KMS-11 (cell line): ENCODE measurements at regions not wholly inside any gene's neighbourhood (a gene's known extent, or its start where the extent isn't known, plus 50 kb on each side); places are given as distances from the start of the nearest gene placed in this dataset.

Experiments used
- H2AFZ ChIP-seq: fragments of 200-600 bp; sonication (generic); 2 replicates; pipeline ENCODE4 v1.6.1; 2016; ENCODE audit warnings: antibody characterized with exemption, mixed run types, low read depth
- H3K27ac ChIP-seq: fragments of 200-600 bp; sonication (generic); 2 replicates; pipeline ENCODE4 v1.6.1; 2016; ENCODE audit warnings: mild to moderate bottlenecking, mixed run types
- H3K27me3 ChIP-seq: fragments of 200-600 bp; sonication (generic); 2 replicates; pipeline ENCODE4 v1.6.1; 2017; ENCODE audit warnings: mild to moderate bottlenecking, low read depth, mixed run types, moderate library complexity; ENCODE audit not compliant: insufficient read depth
- H3K36me3 ChIP-seq: fragments of 200-600 bp; sonication (generic); 2 replicates; pipeline ENCODE4 v1.6.1; 2017; ENCODE audit warnings: mild to moderate bottlenecking, mixed run types; ENCODE audit not compliant: insufficient read depth
- H3K4me1 ChIP-seq: fragments of 200-600 bp; sonication (generic); 2 replicates; pipeline ENCODE4 v1.6.1; 2016; ENCODE audit warnings: mild to moderate bottlenecking, low read depth, mixed run types; ENCODE audit not compliant: poor library complexity, severe bottlenecking
- H3K4me2 ChIP-seq: fragments of 200-600 bp; sonication (generic); 2 replicates; pipeline ENCODE4 v1.7.0; 2016; ENCODE audit warnings: mild to moderate bottlenecking, mixed run types
- H3K4me3 ChIP-seq: fragments of 200-600 bp; sonication (generic); IDR thresholded peaks from 2 replicates; pipeline ENCODE4 v1.6.1; 2017; ENCODE audit warnings: low read depth, low read length, mixed read lengths; ENCODE audit not compliant: insufficient read depth
- H3K79me2 ChIP-seq: fragments of 200-600 bp; sonication (generic); 2 replicates; pipeline ENCODE4 v1.6.1; 2016; ENCODE audit warnings: low read depth, mixed run types; ENCODE audit not compliant: insufficient read depth
- H3K9ac ChIP-seq: fragments of 200-600 bp; sonication (generic); 2 replicates; pipeline ENCODE4 v1.6.1; 2016; ENCODE audit warnings: mild to moderate bottlenecking, mixed run types
- H4K20me1 ChIP-seq: fragments of 200-600 bp; sonication (generic); 2 replicates; pipeline ENCODE4 v1.6.1; 2016; ENCODE audit warnings: mild to moderate bottlenecking, mixed run types; ENCODE audit not compliant: insufficient read depth
- CTCF ChIP-seq: fragments of 200-600 bp; sonication (generic); conservative IDR thresholded peaks from 2 replicates; pipeline ENCODE4 v1.6.1; 2017; ENCODE audit warnings: low read depth, mild to moderate bottlenecking, antibody characterized with exemption, low read length, moderate library complexity, mixed read lengths

- H3K79me2 ChIP-seq, result no peaks in the 10 kb centered on the region
- no peak overlapping the region for H3K4me2 ChIP-seq
- no peaks in the 10 kb centered on the region for H3K27me3 ChIP-seq
- no peak for TF ChIP-seq CTCF
- H3K36me3 ChIP-seq, result no peaks in the 10 kb centered on the region
- H3K9ac ChIP-seq, result no peak overlapping the region
- no peaks in the 10 kb centered on the region for H4K20me1 ChIP-seq
- H2AFZ ChIP-seq, result no peak overlapping the region
- H3K27ac ChIP-seq, result no peak overlapping the region
- H3K4me3 ChIP-seq, result no peak overlapping the region
- no peaks in the 10 kb centered on the region for H3K4me1 ChIP-seq
Measured at GRCh38 chr20:52017669-52018317, 173.8 kb downstream of the ZFP64 start.

GRCh38 chr20:52016022-52016421, 175.6 kb downstream of the ZFP64 start:
- Histone ChIP-seq H2AFZ (no peak overlapping the region), H3K4me3 (no peak overlapping the region), H3K4me2 (no peak overlapping the region), H4K20me1 (no peaks in the 10 kb centered on the region), H3K27ac (no peak overlapping the region), H3K9ac (no peak overlapping the region), H3K27me3 (no peaks in the 10 kb centered on the region), H3K79me2 (no peaks in the 10 kb centered on the region), H3K36me3 (no peaks in the 10 kb centered on the region), H3K4me1 (no peaks in the 10 kb centered on the region)
- TF ChIP-seq CTCF, result no peak

- Histone ChIP-seq H3K36me3 (no peaks in the 10 kb centered on the region), H2AFZ (no peak overlapping the region), H4K20me1 (no peaks in the 10 kb centered on the region), H3K27me3 (no peaks in the 10 kb centered on the region), H3K4me2 (no peak overlapping the region), H3K27ac (no peak overlapping the region), H3K9ac (no peak overlapping the region), H3K79me2 (no peaks in the 10 kb centered on the region), H3K4me3 (no peak overlapping the region), H3K4me1 (no peaks in the 10 kb centered on the region)
- TF ChIP-seq CTCF, result no peak
Measured at GRCh38 chr20:52015155-52015554, 176.4 kb downstream of the ZFP64 start.

GRCh38 chr20:52012079-52012478, 179.5 kb downstream of the ZFP64 start:
- H3K79me2 ChIP-seq, result no peaks in the 10 kb centered on the region
- H3K4me1 ChIP-seq, result no peaks in the 10 kb centered on the region
- H3K4me3 ChIP-seq, result no peak overlapping the region
- no peaks in the 10 kb centered on the region for H4K20me1 ChIP-seq
- H3K27ac ChIP-seq, result no peak overlapping the region
- no peak overlapping the region for H3K9ac ChIP-seq
- no peak for TF ChIP-seq CTCF
- no peak overlapping the region for H2AFZ ChIP-seq
- no peaks in the 10 kb centered on the region for H3K27me3 ChIP-seq
- no peaks in the 10 kb centered on the region for H3K36me3 ChIP-seq
- no peak overlapping the region for H3K4me2 ChIP-seq
